CD4-positive, alpha-beta memory T cell (primary cell): ENCODE measurements at regions not wholly inside any gene's neighbourhood (a gene's known extent, or its start where the extent isn't known, plus 50 kb on each side); places are given as distances from the start of the nearest gene placed in this dataset.

Source experiments
- CTCF ChIA-PET: fragments of 350-600 bp; sonication (Branson Sonifier 250); formaldehyde crosslinking; loops from one replicate; lab custom pipeline; 2021; ENCODE audit warnings: inconsistent platforms; ENCODE audit not compliant: partially characterized antibody; lab: Charles Lee
- POLR2A ChIA-PET: fragments of 350-600 bp; sonication (Branson Sonifier 250); formaldehyde crosslinking; loops from one replicate; lab custom pipeline; 2021; ENCODE audit not compliant: partially characterized antibody; lab: Charles Lee
- DNase-seq, 5 donors: peaks; one replicate each; pipeline versions ENCODE4 v3.0.0 to v3.0.0-alpha.2; 2020 to 2022; ENCODE audit warnings: mixed read lengths in 1 of 5
- H3K27ac ChIP-seq: one replicate; pipeline ENCODE4 v1.7.0; 2013; ENCODE audit warnings: low read depth, low read length
- H3K27me3 ChIP-seq: 2 replicates; pipeline ENCODE4 v1.7.0; 2013; ENCODE audit warnings: mild to moderate bottlenecking, low read length, moderate library complexity; ENCODE audit not compliant: insufficient read depth
- H3K36me3 ChIP-seq: 2 replicates; pipeline ENCODE4 v1.7.0; 2013; ENCODE audit warnings: mild to moderate bottlenecking, low read length, moderate library complexity; ENCODE audit not compliant: insufficient read depth
- H3K4me1 ChIP-seq: 2 replicates; pipeline ENCODE4 v1.7.0; 2013; ENCODE audit warnings: mild to moderate bottlenecking, low read length, moderate library complexity; ENCODE audit not compliant: insufficient read depth
- H3K4me3 ChIP-seq, 2 donors: one replicate each; pipeline ENCODE4 v1.7.0; 2013; ENCODE audit warnings: low read length in 2 of 2, mild to moderate bottlenecking in 1 of 2
- H3K9me3 ChIP-seq, 2 donors: one replicate each; pipeline ENCODE4 v1.7.0; 2013; ENCODE audit warnings: low read length in 2 of 2, control low read depth in 1 of 2; ENCODE audit not compliant: control insufficient read depth in 1 of 2
- H3K27ac Mint-ChIP-seq, 7 donors: one replicate each; pipeline ENCODE4 v1.8.0; 2020 to 2021; ENCODE audit warnings: mixed read lengths in 7 of 7, mild to moderate bottlenecking in 6 of 7, inconsistent platforms in 3 of 7, moderate library complexity in 3 of 7
- H3K27me3 Mint-ChIP-seq, 2 donors: one replicate each; pipeline ENCODE4 v1.8.0; 2020 to 2021; ENCODE audit warnings: mixed read lengths in 2 of 2
- H3K36me3 Mint-ChIP-seq, 2 donors: one replicate each; pipeline ENCODE4 v1.8.0; 2020 to 2021; ENCODE audit warnings: mixed read lengths in 2 of 2, inconsistent platforms in 1 of 2, mild to moderate bottlenecking in 1 of 2
- H3K4me1 Mint-ChIP-seq, 4 donors: one replicate each; pipeline ENCODE4 v1.8.0; 2020 to 2021; ENCODE audit warnings: mixed read lengths in 4 of 4, mild to moderate bottlenecking in 1 of 4
- H3K4me3 Mint-ChIP-seq, 8 donors: one replicate each; pipeline ENCODE4 v1.8.0; 2020 to 2021; ENCODE audit warnings: mixed read lengths in 8 of 8, mild to moderate bottlenecking in 7 of 8, moderate library complexity in 6 of 8, inconsistent platforms in 3 of 8
- H3K9me3 Mint-ChIP-seq, 8 donors: one replicate each; pipeline ENCODE4 v1.8.0; 2020 to 2021; ENCODE audit warnings: mixed read lengths in 8 of 8, mild to moderate bottlenecking in 5 of 8, inconsistent platforms in 3 of 8, moderate library complexity in 1 of 8
- intact Hi-C: fragments of 100-400 bp; cut with micrococcal nuclease; formaldehyde crosslinking; loops from one replicate; pipeline ENCODE4 v1.15.1; 2023

GRCh38 chr14:23829736-23830471, 123.7 kb upstream of the DHRS4 start:
- Mint-ChIP-seq H3K27ac (no peak overlapping the region), H3K27me3 (peaks cover 7 to 8% of the 10 kb centered on the region in 2 donors), H3K4me3 (no peak overlapping the region), H3K36me3 (no peaks in the 10 kb centered on the region), H3K4me1 (no peaks in the 10 kb centered on the region), H3K9me3 (no peaks in the 10 kb centered on the region)
- H3K27ac ChIP-seq, result no peak overlapping the region
- POLR2A ChIA-PET, result no interaction called here
- no peak for DNase-seq
- H3K9me3 ChIP-seq, result no peaks in the 10 kb centered on the region
- no peak overlapping the region for H3K4me3 ChIP-seq
- CTCF ChIA-PET, result interaction anchor here (0.7 kb wide), 1 partner anchor 1866 kb away, joined by 3 read pairs; no protein-coding TSS in a partner anchor
- intact Hi-C loops, result no loop called here
- H3K27me3 ChIP-seq, result no peaks in the 10 kb centered on the region
- no peaks in the 10 kb centered on the region for H3K4me1 ChIP-seq
- no peaks in the 10 kb centered on the region for H3K36me3 ChIP-seq

GRCh38 chr14:23831596-23831995, 122.0 kb upstream of the DHRS4 start:
- no peaks in the 10 kb centered on the region for H3K4me1 Mint-ChIP-seq
- H3K27ac Mint-ChIP-seq, result no peak overlapping the region
- H3K4me3 ChIP-seq, result no peak overlapping the region
- H3K27ac ChIP-seq, result no peak overlapping the region
- H3K27me3 ChIP-seq, result no peaks in the 10 kb centered on the region
- no peak for DNase-seq
- CTCF ChIA-PET, result no interaction called here
- H3K36me3 ChIP-seq, result no peaks in the 10 kb centered on the region
- POLR2A ChIA-PET, result no interaction called here
- intact Hi-C loops, result no loop called here
- H3K27me3 Mint-ChIP-seq, result peaks cover 4 to 11% of the 10 kb centered on the region in 2 donors
- H3K4me3 Mint-ChIP-seq, result no peak overlapping the region
- no peaks in the 10 kb centered on the region for H3K4me1 ChIP-seq
- no peaks in the 10 kb centered on the region for H3K36me3 Mint-ChIP-seq
- no peaks in the 10 kb centered on the region for H3K9me3 ChIP-seq
- no peaks in the 10 kb centered on the region for H3K9me3 Mint-ChIP-seq

- H3K27ac ChIP-seq, result no peak overlapping the region
- Mint-ChIP-seq H3K27ac (no peak overlapping the region), H3K27me3 (peaks cover 8% of the 10 kb centered on the region in 2 donors), H3K4me3 (no peak overlapping the region), H3K4me1 (no peaks in the 10 kb centered on the region), H3K36me3 (no peaks in the 10 kb centered on the region), H3K9me3 (no peaks in the 10 kb centered on the region)
- H3K9me3 ChIP-seq, result no peaks in the 10 kb centered on the region
- no peaks in the 10 kb centered on the region for H3K27me3 ChIP-seq
- intact Hi-C loops, result no loop called here
- ChIA-PET POLR2A (no interaction called here), CTCF (no interaction called here)
- H3K4me3 ChIP-seq, result no peak overlapping the region
- DNase-seq, result no peak
- H3K36me3 ChIP-seq, result no peaks in the 10 kb centered on the region
- H3K4me1 ChIP-seq, result no peaks in the 10 kb centered on the region
Measured at GRCh38 chr14:23861666-23862065, 91.9 kb upstream of the DHRS4 start.

- intact Hi-C loops, result no loop called here
- Mint-ChIP-seq H3K9me3 (no peaks in the 10 kb centered on the region), H3K36me3 (no peaks in the 10 kb centered on the region), H3K27me3 (peaks cover 8 to 12% of the 10 kb centered on the region in 2 donors), H3K27ac (no peak overlapping the region), H3K4me3 (no peak overlapping the region), H3K4me1 (no peaks in the 10 kb centered on the region)
- Histone ChIP-seq H3K36me3 (no peaks in the 10 kb centered on the region), H3K27ac (no peak overlapping the region), H3K9me3 (no peaks in the 10 kb centered on the region), H3K4me1 (no peaks in the 10 kb centered on the region), H3K27me3 (no peaks in the 10 kb centered on the region), H3K4me3 (no peak overlapping the region)
- ChIA-PET CTCF (no interaction called here), POLR2A (no interaction called here)
- no peak for DNase-seq
Measured at GRCh38 chr14:23862513-23862912, 91.1 kb upstream of the DHRS4 start.

- no peaks in the 10 kb centered on the region for H3K9me3 Mint-ChIP-seq
- Histone ChIP-seq H3K4me1 (no peaks in the 10 kb centered on the region), H3K27ac (no peak overlapping the region), H3K36me3 (no peaks in the 10 kb centered on the region), H3K4me3 (no peak overlapping the region), H3K27me3 (no peaks in the 10 kb centered on the region), H3K9me3 (no peaks in the 10 kb centered on the region)
- intact Hi-C loops, result no loop called here
- H3K27me3 Mint-ChIP-seq, result peaks cover 15 to 16% of the 10 kb centered on the region in 2 donors
- CTCF ChIA-PET, result no interaction called here
- H3K36me3 Mint-ChIP-seq, result no peaks in the 10 kb centered on the region
- H3K4me3 Mint-ChIP-seq, result no peak overlapping the region
- POLR2A ChIA-PET, result no interaction called here
- no peak for DNase-seq
- no peaks in the 10 kb centered on the region for H3K4me1 Mint-ChIP-seq
- H3K27ac Mint-ChIP-seq, result no peak overlapping the region
Measured at GRCh38 chr14:23863836-23864235, 89.7 kb upstream of the DHRS4 start.

GRCh38 chr14:23864259-23864658, 89.3 kb upstream of the DHRS4 start:
- peaks cover 15 to 17% of the 10 kb centered on the region in 2 donors for H3K27me3 Mint-ChIP-seq
- H3K9me3 Mint-ChIP-seq, result no peaks in the 10 kb centered on the region

GRCh38 chr14:23864861-23865260, 88.7 kb upstream of the DHRS4 start:
- POLR2A ChIA-PET, result no interaction called here
- no peaks in the 10 kb centered on the region for H3K4me1 Mint-ChIP-seq
- CTCF ChIA-PET, result no interaction called here
- no peak overlapping the region for H3K27ac Mint-ChIP-seq
- H3K9me3 Mint-ChIP-seq, result no peaks in the 10 kb centered on the region
- H3K4me3 Mint-ChIP-seq, result no peak overlapping the region
- H3K36me3 ChIP-seq, result no peaks in the 10 kb centered on the region
- H3K27me3 ChIP-seq, result no peaks in the 10 kb centered on the region
- H3K9me3 ChIP-seq, result no peaks in the 10 kb centered on the region
- intact Hi-C loops, result no loop called here
- no peak for DNase-seq
- H3K4me3 ChIP-seq, result no peak overlapping the region
- no peaks in the 10 kb centered on the region for H3K36me3 Mint-ChIP-seq
- no peak overlapping the region for H3K27ac ChIP-seq
- H3K27me3 Mint-ChIP-seq, result peaks cover 15 to 20% of the 10 kb centered on the region in 2 donors
- H3K4me1 ChIP-seq, result no peaks in the 10 kb centered on the region

More at GRCh38 chr14:23864259-23864658, 89.3 kb upstream of the DHRS4 start:
- CTCF ChIA-PET, result no interaction called here
- H3K9me3 ChIP-seq, result no peaks in the 10 kb centered on the region
- no peaks in the 10 kb centered on the region for H3K36me3 Mint-ChIP-seq
- POLR2A ChIA-PET, result no interaction called here
- no peaks in the 10 kb centered on the region for H3K27me3 ChIP-seq
- H3K27ac ChIP-seq, result no peak overlapping the region
- H3K36me3 ChIP-seq, result no peaks in the 10 kb centered on the region
- intact Hi-C loops, result no loop called here
- DNase-seq, result no peak
- no peak overlapping the region for H3K4me3 ChIP-seq
- H3K27ac Mint-ChIP-seq, result no peak overlapping the region
- no peaks in the 10 kb centered on the region for H3K4me1 Mint-ChIP-seq
- H3K4me1 ChIP-seq, result no peaks in the 10 kb centered on the region
- H3K4me3 Mint-ChIP-seq, result no peak overlapping the region
